A549 (cell line): ENCODE measurements at regions not wholly inside any gene's neighbourhood (a gene's known extent, or its start where the extent isn't known, plus 50 kb on each side); places are given as distances from the start of the nearest gene placed in this dataset.

ENCODE experiments used
- CTCF ChIP-seq: fragments of >200 bp; sonication (Bioruptor Twin); formaldehyde crosslinking; IDR thresholded peaks from 3 replicates; pipeline ENCODE4 v1.5.1; 2016
- ELK1 ChIP-seq: fragments of 150-350 bp; IDR thresholded peaks from 2 replicates; pipeline ENCODE4 v1.6.1; 2014; ENCODE audit warnings: low read depth, mild to moderate bottlenecking, low read length
- MAZ ChIP-seq: fragments of 150-350 bp; IDR thresholded peaks from 2 replicates; pipeline ENCODE4 v1.6.1; 2014; ENCODE audit warnings: antibody characterized with exemption, low read depth, low read length, borderline replicate concordance
- NR3C1 ChIP-seq: fragments of >200 bp; sonication (Bioruptor Twin); formaldehyde crosslinking; IDR thresholded peaks from 3 replicates; pipeline ENCODE4 v1.6.1; 2017
- POLR2A ChIP-seq: IDR thresholded peaks from 2 replicates; pipeline ENCODE4 v1.6.1; 2012; ENCODE audit warnings: mild to moderate bottlenecking, low read length
- RCOR1 ChIP-seq: fragments of 150-350 bp; IDR thresholded peaks from 2 replicates; pipeline ENCODE4 v1.6.1; 2014; ENCODE audit warnings: antibody characterized with exemption, low read length, low read depth
- RFX5 ChIP-seq: fragments of 450-650 bp; IDR thresholded peaks from 2 replicates; pipeline ENCODE4 v1.7.1; 2014; ENCODE audit warnings: antibody characterized with exemption, mild to moderate bottlenecking, moderate library complexity
- TP53 ChIP-seq: fragments of 250-450 bp; sonication (Bioruptor Pico); IDR thresholded peaks from 2 replicates; pipeline ENCODE4 v1.5.0; 2021; ENCODE audit warnings: mild to moderate bottlenecking, moderate library complexity

- TF ChIP-seq RCOR1 (no peak), NR3C1 (no peak), MAZ (no peak), POLR2A (no peak), TP53 (CRISPR knock-in tag) (no peak), RFX5 (no peak), ELK1 (no peak), CTCF (no peak)
These were observed 513.6 kb downstream of the ANXA1 start for GRCh38 chr9:73665253-73665652.
